Endothelial cell of umbilical vein (primary cell): ENCODE measurements at regions not wholly inside any gene's neighbourhood (a gene's known extent, or its start where the extent isn't known, plus 50 kb on each side); places are given as distances from the start of the nearest gene placed in this dataset.

Experiments
- EZH2 ChIP-seq: IDR thresholded peaks from 2 replicates; pipeline ENCODE4 v1.6.1; 2012; ENCODE audit warnings: borderline replicate concordance, low read depth, mild to moderate bottlenecking, moderate library complexity, low read length, inconsistent platforms; ENCODE audit not compliant: severe bottlenecking
- JUN ChIP-seq: IDR thresholded peaks from 2 replicates; pipeline ENCODE4 v1.6.1; 2011; ENCODE audit warnings: borderline replicate concordance, low read depth; ENCODE audit not compliant: insufficient read length, insufficient read depth
- POLR2A ChIP-seq: IDR thresholded peaks from 2 replicates; pipeline ENCODE4 v1.6.1; 2012; ENCODE audit warnings: low read depth, mild to moderate bottlenecking, control low read depth, low read length
- POLR2AphosphoS5 ChIP-seq: IDR thresholded peaks from 2 replicates; pipeline ENCODE4 v1.6.1; 2012; ENCODE audit warnings: low read depth, mild to moderate bottlenecking, control low read depth, low read length, moderate library complexity; ENCODE audit not compliant: insufficient read depth
- TF ChIP-seq, protein P1 (sequence below), 2 donors: IDR thresholded peaks; 1 replicate in 1 of 2; 2 replicates in 1 of 2; pipeline ENCODE4 v1.5.1; 2011; ENCODE audit warnings: low read length in 2 of 2, mild to moderate bottlenecking in 2 of 2, moderate library complexity in 2 of 2, control low read depth in 1 of 2, inconsistent platforms in 1 of 2, low read depth in 1 of 2; ENCODE audit not compliant: insufficient read depth in 1 of 2; ENCODE audit errors: extremely low read depth in 1 of 2
- TF ChIP-seq, protein P2 (sequence below): IDR thresholded peaks from 2 replicates; pipeline ENCODE4 v1.6.1; 2011; ENCODE audit not compliant: insufficient read depth, insufficient read length

DNA sequence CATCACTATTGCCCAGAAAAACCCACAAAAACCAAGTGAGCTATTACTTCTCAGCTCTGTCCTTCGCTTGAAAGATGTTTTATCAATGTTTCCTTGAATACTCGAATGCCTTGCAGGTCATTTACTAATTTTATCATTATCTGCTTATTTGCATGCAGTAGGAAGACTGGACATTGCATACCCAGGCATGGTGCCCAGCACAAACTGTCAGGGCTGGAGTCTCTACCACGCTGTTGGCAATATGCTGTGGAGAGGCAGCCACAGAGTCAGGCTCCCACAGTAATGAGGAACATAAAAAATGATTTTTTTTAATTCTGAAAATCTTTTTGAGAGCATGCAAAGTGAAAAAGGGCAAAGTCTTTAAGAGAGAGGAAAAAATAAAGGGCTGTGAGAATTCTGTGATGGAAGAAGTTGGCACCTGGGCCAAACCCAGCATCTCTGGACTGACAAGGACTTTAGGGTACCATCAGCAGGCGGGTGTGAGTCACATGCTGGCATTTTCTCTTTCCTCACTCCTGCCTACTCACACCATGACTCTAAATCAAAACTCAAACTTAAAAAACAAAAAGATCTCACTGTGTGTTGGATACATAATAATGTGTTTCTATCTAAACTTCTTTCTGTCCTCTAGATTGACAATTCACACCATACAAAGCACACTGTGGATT, 709.8 kb upstream of the FANCL start:
- TF ChIP-seq, protein P1, sequence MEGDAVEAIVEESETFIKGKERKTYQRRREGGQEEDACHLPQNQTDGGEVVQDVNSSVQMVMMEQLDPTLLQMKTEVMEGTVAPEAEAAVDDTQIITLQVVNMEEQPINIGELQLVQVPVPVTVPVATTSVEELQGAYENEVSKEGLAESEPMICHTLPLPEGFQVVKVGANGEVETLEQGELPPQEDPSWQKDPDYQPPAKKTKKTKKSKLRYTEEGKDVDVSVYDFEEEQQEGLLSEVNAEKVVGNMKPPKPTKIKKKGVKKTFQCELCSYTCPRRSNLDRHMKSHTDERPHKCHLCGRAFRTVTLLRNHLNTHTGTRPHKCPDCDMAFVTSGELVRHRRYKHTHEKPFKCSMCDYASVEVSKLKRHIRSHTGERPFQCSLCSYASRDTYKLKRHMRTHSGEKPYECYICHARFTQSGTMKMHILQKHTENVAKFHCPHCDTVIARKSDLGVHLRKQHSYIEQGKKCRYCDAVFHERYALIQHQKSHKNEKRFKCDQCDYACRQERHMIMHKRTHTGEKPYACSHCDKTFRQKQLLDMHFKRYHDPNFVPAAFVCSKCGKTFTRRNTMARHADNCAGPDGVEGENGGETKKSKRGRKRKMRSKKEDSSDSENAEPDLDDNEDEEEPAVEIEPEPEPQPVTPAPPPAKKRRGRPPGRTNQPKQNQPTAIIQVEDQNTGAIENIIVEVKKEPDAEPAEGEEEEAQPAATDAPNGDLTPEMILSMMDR (IDR thresholded peaks at IDR 0.05; ENCODE audit: extremely low read depth in 1 of 2, insufficient read depth in 1 of 2, low read depth in 1 of 2, low read length in 2 of 2) = no peak
- TF ChIP-seq POLR2A (no peak), JUN (no peak), POLR2AphosphoS5 (no peak), EZH2 (no peak)
- TF ChIP-seq, protein P2, sequence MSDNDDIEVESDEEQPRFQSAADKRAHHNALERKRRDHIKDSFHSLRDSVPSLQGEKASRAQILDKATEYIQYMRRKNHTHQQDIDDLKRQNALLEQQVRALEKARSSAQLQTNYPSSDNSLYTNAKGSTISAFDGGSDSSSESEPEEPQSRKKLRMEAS = no peak
